GM11168 (cell line): ENCODE measurements at regions not wholly inside any gene's neighbourhood (a gene's known extent, or its start where the extent isn't known, plus 50 kb on each side); places are given as distances from the start of the nearest gene placed in this dataset.
"Not testable (repeated sequence)": the region's sequence is repeated elsewhere in the genome, so short reads cannot be mapped to it uniquely, and the experiment has no call there.

Experiments
- in situ Hi-C: fragments of 300-500 bp; cut with MboI; formaldehyde crosslinking; loops from one replicate; pipeline ENCODE4 v1.12.0; 2022; ENCODE audit warnings: low sequenced_read_pairs; ENCODE audit not compliant: unreplicated experiment

DNA sequence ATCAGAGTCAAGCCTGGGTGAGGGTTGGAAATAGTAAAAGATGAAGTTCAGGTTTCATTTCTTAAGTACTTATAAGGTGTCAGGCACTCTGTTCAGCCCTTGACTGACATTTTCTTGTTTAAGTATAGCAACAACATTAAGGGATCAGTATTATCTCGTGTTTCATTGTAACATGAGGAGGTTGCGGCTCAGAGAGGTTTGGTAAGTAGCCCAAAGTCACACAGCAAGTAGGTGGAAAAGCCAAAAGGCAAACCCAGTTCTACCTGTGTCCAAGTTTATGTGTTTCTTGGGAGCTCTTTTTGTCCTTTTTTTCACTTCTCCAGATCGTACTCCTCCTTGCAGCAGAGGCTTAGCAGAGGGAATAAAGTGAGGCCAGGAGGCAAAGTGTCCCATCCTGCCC lies 337.5 kb upstream of the KLF3 start:
- in situ Hi-C loops, result no loop called here

DNA sequence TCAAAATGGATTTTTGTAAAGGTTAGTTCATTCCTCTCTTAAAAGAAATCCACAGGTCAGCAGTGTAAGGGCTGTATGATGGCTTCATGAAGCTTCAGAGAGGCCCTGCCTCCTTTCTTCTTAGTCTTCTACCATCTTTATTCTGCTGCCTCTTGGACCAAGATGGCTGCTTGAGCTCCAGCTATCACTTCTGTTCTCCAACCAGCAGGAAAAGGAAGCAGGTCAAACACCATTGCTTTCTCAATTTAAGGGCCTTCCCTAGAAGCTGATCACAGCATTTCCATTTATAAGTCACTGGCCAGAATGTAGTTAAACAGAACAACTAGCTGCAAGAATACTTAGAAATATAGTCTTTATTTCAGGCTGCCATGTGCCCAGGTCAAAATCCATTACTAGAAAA lies 336.8 kb upstream of the KLF3 start:
- in situ Hi-C loops, result no loop called here

DNA sequence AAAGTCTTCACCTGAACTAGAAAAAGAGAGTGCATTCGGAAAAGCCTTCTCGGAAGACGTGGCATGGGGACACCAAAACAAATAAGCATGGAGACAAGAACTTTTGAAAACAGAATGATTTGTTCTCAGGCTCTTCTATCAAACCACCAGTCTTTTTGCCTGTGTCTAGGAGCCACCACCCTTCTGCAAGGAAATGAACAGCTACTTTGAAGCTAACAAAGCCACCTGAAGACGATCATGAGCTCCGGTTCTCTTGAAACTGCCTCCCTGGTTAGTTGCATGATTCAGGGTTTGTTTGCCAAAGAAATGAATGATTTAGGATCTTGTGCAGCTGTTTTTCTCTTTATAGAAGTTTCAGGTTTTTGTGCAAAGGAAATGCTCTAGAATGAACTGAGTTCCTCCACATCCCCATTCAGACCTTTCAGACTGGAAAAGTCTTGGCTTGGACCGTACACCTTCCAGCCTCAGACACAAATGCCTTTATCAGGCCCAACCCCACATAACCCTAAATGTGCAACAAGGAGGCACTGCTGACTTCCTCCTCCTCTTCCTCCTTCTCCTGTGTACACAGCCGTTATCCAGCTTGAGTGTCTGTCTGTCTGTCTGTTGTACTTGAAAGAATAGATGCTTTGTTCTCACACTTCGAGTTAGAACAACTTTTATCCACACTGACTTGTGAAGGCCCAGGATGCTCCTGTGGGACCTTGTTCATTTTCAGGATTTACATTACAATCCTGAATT lies 334.8 kb upstream of the KLF3 start:
- in situ Hi-C loops, result no loop called here

DNA sequence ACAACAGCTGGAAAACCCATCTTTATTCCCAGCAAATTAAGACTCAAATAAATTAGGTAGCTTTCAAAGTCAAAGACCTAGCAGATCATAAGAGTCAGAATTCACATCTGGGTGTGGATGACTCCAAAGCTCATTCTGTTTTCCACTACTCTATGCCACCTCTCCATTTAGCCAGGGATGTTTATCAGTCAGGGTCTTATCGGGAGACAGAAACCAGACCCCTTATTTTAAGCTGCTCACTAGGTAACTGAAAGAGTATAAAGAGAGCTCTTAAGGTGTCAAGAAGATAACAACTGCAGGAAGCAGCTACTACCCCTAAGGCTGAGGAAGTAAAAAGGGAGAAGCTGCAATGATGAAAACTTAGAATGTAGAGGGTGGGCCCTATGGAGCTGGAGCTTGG lies 333.7 kb upstream of the KLF3 start:
- in situ Hi-C loops, result no loop called here

DNA sequence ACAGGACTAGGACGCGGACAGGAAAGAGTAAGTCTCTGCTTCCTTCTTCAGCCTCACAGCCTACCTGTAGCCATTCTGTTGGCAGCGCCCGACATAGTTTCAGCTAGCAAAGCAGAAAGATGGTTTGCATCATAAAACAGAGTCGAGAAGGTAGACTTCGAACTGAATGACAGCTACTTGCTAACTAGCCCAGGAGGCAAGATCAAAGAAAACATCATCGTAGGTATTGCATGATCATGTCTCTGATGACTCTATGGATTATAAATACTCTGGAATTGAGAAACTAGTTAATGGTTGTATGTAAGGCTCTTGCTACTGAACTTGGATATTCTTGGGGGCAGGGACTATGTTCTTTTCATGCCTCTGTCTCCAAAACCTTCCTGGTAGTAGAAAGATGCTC lies 333.1 kb upstream of the KLF3 start:
- in situ Hi-C loops, result no loop called here

DNA sequence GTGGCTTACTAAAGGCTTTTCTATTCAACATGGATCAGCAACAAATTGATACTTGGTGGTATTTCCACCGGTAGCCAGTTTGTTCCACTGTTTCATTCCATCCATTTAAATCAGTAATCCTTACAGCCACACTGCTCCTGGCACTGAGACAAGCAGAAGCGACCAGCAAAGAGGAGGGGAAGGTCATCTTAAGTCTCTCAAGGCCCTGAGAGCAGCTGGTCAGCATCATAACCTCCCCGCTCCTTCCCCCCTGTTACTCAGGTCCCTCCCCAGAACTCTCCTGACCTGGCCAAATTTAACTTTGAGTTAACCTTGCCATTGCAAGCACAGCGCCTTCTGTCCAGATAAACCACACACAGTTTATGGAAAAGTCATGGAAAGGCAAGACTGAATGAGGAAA lies 331.3 kb upstream of the KLF3 start:
- in situ Hi-C loops, result no loop called here

DNA sequence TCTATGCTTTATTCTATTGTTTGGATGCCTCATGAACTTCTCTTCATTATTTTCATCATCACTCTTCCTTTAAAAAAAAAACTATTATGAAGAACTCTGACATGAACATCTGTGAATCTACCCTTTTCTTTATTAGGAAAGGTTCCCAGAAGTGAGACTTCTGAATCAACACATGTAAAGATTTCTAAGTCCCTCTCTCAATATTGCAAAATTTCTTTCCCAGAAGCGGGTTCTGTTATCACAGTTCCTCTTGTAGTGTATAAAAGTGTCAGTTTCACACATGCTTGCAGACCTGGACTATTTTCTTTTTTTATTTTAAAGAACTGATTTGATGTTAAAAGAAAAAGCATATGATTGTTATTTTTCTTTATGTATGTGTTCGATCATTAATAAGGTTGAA lies 330.8 kb upstream of the KLF3 start:
- in situ Hi-C loops, result no loop called here

DNA sequence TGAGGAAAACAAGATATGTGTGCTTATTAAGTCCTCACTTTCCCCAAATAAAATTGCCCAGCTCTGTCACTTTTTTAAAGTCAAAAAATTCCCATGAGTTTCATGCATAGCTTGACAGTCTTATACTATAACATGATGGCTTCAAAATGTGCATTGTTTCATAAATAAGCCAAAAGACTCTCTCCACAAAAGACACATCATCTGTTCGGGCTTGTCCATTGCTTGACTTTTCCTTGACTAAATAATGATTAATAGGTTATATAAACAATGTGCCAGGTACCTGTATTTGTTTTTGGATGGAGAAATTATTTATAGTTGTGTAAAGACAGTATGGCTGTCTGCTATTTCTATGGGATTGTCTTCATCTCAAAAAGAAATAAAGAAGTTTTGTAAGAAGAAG lies 329.2 kb upstream of the KLF3 start:
- in situ Hi-C loops, result no loop called here

DNA sequence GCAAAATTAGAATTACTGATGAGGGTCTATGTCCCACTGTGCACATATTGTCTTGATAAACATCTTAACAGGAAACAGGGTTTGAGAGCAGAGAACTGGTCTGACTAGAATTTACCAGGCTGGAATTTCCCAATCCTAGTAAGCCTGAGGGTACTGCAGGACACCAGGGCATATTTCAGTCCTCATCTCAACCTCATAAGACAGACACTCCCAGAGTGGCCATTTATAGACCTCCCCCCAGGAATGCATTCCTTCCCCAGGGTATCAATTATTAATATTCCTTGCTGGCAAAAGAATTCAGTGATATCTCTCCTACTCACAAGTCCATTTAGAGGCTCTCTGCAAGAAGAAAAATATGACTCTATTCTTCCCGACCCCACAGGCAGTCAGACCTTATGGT lies 325.1 kb upstream of the KLF3 start:
- in situ Hi-C loops, result not testable (repeated sequence)

DNA sequence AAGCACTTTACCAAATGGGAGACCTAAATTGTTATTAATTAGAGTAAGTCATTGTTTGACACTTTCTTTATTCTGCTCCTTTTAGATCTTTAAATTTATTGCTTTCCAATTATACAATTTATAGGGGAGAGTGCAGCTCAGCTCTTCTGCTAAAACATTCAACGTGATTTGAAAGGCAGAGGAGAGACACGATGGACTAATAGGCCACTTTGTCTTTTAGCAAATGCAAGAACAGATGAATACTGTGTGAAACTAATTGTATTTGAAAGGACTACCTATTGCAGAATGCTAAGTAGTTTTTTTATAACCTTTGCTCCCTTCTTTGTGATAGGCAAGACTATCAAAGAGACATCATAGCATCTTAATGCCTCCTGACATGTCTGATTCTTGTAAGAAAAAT lies 320.4 kb upstream of the KLF3 start:
- in situ Hi-C loops, result no loop called here

DNA sequence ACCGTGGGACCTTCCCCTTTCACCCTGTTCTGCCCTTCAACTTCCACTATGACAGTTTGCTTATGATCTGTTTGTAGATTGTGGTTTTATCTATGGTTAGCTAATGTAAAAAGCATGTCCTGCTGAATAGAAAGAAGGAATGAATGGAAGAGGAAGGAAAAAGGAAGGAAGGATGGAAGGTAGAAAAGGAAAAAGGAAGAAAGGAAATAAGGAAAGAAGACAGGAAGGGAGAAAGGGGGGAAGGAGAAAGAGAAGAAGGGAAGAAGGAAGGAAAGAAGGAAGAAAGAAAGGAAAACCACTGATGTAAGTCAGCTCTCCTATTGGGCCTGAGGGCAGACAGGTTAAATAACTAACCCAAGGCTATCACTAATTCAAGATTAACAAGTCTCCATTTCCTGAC lies 319.1 kb upstream of the KLF3 start:
- in situ Hi-C loops, result no loop called here

DNA sequence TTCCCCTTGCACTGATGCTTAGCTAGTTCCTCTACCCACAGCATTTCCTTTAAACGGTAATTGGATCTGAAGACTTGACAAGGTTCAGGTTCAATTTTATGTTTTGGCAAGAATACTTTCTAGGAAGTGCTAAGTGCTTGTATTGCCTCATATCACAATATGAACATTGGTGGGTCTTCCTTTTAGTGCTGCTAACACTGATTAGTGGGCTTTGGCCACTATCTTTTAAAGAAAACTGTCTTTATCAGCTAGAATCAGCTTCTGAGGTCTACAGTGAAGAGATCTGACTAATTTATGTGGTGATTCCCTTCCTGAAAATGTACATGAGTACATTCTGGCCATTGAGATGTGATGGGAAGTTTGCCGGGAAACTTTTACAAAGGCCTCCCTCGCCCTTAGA lies 316.7 kb upstream of the KLF3 start:
- in situ Hi-C loops, result no loop called here

DNA sequence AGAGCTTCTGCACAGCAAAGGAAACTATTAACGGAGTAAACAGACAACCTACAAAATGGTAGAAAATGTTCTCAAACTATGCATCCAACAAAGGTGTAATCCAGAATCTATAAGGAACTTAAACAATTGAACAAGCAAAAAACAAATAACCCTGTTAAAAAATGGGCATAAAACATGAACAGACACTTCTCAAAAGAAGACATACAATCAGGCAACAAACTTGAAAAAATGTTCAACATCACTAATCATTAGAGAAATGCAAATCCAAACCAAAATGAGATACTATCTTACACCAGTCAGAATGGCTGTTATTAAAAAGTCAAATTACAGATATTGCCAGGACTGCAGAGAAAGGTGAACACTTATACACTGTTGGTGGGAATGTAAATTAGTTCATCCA lies 309.6 kb upstream of the KLF3 start:
- in situ Hi-C loops, result no loop called here

DNA sequence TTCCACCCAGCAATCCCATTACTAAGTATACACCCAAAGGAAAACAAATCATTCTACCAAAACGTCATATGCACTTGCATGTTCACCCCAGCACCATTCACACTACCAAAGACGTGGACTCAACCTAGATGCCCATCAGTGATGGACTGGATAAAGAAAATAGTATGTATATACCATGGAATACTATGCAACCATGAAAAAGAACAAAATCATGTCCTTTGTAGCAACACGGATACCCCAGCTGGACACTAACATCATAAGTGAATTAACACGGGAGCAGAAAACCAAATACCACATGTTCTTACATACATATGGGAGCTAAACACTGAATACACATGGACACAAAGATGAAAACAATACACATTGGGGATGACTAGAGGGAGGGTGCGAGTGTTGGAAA lies 309.1 kb upstream of the KLF3 start:
- in situ Hi-C loops, result no loop called here

DNA sequence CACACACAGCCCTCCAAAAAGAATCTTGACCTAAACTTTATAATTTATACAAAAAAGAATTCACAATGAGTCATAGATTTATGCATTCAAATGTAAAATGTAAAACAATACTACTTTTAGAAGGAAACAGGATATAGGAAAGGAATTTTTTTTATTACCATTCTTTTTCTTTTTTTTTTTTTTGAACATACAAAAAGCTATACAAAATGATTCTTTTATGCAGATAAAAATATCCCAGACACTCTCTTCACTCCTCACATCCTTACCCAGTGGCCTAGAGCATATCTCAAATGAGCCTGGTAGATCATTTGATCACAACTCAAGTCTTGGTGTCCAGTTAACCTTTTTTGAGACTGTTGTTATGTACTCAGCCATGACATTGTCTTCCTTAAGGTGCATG lies 307.3 kb upstream of the KLF3 start:
- in situ Hi-C loops, result no loop called here

DNA sequence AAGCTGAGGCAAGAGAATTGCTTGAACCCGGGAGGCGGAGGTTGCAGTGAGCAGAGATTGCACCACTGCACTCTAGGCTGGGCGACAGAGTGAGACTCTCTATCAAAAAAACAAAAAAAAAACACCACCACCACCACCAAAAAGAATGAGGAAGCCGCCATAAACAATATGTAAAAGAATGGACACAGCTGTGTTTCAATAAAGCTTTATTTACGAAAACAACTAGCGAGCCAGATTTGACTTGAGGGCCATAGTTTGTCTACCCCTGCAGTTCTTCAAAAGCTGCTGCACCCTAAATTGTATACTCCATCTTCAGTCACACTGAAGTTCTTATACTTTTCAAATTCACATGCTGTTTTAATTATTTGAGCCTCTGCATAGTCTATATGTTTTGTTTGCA lies 306.5 kb upstream of the KLF3 start:
- in situ Hi-C loops, result no loop called here

DNA sequence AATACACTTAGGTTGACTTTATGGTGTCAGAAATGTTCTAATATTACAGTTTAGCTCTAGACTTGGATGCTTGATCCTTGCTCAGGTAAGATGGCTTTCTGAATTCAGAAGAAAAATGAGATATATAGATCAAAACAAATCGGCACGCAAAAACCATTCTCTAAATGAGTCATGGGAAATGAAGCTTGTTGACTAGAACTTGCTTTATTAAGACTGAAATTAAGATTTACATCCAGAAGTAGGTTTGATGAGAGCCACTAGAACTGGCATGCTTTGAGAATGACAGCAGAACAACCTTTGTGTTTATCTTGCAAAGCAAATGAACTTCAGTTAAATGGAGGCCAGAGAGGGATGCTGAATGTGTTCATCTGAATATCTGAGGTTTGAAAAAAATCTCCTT lies 304.9 kb upstream of the KLF3 start:
- in situ Hi-C loops, result no loop called here

DNA sequence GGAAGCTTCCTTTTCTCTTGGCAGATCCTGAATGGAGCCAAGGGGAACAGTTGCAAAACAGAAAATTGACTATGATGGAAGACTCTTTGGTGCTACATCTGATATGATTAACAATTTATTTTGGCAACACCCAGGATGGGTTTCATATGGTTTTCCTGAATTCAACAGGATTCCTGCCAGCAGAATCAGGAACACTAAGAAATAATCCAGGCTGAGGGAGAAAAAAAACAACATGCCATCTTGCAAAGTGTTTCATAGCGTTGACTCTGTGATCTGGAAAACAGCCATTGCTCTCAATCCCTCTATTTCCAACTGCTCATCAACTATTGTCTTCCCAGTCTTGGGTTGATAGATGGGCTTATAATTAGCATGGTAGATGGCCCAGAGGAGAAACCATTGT lies 303.8 kb upstream of the KLF3 start:
- in situ Hi-C loops, result no loop called here

DNA sequence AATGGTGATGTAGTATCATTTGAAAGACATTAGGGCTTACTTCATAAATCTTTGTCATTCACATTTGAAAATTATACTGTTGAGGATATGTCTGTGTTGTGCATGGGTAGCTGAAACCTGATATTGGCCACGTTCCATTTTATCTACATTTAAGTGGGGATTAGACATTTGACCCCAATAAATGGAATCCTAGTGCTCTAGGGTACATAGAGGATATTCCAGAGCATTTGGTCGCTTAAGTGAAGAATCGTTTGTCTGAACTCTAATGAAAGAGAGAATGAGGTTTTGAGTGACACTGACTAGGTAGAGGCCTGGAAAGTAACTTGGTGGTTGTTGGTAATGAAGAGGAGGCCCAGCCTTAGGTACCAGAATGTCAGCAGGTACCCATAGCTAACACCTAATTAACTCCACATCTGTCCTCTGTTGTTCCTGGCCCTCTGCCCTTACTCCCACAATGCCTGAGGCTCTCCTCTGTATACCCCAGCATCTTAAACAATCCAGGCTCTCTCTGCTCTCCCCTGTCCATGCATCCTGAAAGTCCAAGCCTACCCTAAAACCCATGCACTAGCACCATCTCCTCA lies 299.5 kb upstream of the KLF3 start:
- in situ Hi-C loops, result no loop called here

DNA sequence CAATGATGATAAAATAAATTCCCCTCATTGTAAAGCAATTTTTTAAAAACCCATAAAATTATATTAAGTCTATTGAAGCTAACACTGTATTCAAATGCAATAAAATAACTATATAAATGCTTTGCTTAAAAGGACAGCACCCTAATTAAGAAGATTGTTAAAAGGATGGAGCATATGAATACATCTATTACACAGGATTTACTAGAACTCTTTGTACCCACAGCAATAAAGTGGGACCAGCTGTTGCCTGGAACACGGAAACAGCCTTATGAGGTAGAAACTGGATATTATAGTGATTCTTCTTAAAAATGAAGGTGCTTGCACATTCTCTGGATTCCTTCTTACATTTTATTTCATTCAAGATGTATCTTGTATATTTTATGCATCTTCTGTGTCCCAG lies 298.7 kb upstream of the KLF3 start:
- in situ Hi-C loops, result no loop called here

DNA sequence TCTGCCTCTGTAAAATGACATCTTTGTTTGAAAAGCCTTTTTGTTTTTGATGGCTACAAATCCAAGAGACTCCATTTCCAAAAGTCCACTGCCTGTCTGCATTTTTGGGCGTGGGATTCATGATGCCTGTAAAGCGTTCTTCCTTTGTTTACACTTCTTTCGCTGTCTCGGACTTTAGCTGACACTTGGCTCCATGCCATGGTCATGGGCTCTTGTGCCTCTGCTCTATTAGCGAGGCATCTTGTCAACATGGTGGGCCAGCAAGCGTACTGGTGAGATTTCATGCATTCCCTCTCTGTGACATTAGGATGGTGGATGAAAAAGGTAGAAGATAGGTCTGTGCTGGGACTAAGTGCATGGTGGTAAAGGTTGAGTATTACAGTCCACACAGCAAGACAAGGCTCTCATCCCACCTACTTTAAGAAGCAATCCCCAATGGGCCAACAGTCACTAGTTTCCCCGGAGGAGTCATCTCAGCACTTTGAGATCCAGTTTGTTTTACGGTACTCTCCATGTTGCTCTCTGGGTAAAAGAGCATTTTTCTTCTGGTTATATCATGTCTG lies 298.2 kb upstream of the KLF3 start:
- in situ Hi-C loops, result no loop called here

DNA sequence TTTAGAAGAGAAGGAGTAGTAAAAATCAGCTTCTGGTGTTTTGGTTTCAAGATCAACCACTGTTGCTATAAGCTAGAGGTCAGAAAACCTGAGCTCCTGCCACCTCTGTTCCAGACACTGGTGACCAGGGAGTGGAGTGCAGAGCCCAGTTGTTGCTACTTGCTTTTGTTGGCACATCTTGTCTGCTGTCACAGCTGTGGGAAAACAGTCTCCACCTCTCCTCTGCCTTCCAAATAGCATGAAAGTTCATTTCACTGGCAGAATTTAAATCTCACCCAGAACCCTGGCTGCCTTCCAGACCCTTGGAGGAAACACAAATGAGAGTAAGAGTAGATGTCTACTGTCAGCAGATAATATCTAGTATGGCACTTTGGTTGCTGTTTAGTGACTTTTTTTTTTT lies 297.5 kb upstream of the KLF3 start:
- in situ Hi-C loops, result no loop called here
